Activated naive CD4-positive, alpha-beta T cell treated with Interleukin-2 at 50 U/mL for 16 hours (primary cell): ENCODE measurements at regions not wholly inside any gene's neighbourhood (a gene's known extent, or its start where the extent isn't known, plus 50 kb on each side); places are given as distances from the start of the nearest gene placed in this dataset.

Experiments used
- DNase-seq: peaks from one replicate; pipeline ENCODE4 v3.0.0-alpha.2; 2020

DNA sequence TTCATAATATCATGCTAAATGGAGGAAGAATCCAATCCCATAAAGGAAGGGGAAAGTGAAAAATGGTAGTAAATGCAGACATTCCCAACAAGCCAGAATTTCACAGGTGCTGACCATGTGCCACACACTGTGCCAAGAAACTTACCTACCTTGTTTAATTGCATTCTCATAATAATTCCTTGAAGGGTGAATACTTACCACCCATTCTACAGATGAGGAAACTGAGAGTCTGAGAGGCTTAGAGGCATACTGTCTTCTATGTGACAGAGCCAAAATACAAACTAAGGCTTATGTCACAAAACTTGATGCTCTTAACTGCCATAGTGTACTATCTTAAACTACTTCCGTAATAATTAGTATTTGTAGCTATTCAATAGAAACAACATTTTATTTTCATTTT lies 454.7 kb downstream of the UTRN start:
- no peak for DNase-seq

DNA sequence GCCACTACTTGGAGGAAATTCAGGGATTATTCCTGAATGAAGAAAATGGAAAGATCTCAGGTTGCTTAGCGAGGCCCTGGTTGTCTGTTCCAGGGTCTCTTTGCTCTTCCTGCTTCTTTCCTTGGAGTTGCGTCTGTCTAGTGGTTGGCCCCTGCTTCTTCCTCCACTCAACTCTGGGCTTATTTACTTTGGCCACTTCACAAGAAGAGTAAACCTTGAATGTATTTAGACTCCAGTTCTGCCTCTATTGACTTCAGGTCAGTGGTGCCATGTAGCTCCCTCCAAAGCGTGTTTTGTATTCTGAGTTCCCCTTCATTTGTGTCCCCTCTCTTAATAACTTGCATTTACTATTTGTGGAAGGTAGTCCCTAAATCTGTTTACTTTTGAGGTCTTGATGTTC lies 456.5 kb downstream of the UTRN start:
- DNase-seq, result no peak

DNA sequence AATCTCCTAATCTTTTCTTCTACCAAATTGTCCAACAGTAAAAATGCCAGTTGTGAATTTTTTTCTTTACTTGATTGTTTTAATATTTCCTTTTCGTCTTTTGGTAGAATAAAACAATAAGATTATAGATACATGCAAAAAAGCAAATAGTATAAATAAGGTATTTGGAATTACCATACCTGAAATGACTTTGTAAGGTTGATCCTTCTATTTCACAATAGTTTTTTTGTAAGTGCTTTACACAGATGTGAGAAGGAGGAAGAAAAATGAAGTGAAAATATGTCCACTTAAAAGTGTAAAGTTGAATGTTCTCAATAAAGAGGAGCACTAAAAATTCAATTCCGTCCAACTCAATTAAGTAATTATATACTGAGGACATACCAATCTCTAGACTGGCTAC lies 457.6 kb downstream of the UTRN start:
- no peak for DNase-seq

DNA sequence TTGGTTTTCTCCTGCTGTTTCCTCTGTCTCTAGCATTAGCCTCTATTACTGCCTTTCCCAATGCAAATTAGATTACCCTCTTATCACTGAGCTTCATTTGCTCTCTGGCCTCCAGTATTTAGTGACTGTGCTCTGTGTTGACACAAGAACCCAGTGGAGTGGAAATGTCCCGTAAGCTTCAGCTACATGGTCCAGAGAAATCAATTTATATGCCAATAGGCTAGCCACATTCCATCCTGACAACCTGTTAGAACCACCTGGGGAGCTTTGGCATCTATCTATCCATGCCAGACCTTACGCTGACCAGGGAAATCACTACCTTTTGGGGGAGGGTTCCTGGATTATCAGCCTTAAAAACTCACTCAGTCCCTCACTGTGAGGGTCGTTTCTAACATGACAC lies 459.6 kb downstream of the UTRN start:
- DNase-seq, result no peak

DNA sequence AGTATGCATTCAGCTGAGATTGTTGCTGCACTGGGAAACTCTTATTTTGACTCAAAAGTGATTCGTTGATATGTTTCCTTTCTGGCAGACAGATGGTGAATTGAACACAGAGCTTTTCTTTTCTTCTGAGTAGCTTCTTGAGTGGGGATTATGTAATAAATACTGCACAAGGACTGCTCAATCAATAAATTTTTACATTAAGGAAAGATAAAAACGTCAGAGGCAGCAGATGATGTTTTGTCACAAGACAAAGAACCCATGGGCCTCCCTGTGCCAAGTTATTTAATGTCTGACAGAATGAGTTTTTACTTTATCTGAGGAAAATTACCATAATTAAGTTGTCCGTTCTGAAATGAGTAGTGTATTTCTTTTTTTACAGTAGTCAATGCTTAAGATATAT lies 460.3 kb downstream of the UTRN start:
- no peak for DNase-seq

DNA sequence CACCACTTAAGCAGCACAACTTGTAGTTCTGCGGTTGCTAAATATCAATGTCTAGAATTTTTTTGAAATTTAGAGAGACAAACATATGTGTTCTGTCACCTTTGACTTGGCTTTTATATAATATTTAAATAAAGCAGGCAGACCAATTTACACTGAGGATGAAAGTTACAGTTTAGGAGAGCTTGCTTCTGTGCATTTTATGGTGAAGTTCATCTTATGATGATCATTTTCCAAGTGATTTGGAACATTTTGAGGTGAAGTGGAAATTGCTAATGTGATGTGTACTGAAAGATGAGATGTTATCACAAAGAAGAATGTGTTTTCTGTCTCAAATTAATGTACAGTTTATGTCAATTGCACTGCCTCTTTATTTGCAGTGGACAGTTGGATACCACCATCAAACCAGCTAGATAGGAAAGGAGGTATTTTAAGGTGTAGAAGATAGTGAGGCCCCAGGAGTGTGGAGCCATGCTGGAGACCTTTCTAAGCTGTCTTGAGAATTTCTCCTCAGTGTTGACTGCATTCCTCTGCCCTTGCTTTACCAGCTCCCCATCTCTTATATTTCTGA lies 461.9 kb downstream of the UTRN start:
- no peak for DNase-seq

DNA sequence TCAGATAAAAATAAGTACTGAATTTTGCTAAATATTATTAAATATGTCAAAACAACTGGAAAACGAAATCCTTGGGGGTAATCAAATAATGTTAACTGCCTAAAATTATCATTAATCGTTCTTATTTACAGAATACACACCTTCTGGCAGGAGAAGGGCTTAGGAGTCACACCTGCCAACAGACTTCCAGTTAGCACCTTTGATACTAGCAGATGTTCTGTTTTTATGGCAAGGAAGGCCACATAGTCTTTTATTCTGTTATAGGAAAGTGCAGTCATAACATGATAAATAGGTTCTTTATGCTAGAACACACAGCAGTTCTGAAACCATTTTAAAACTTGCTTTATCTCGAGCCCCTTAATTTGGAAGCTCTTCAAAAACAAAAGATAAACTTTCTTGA lies 464.1 kb downstream of the UTRN start:
- DNase-seq, result no peak

DNA sequence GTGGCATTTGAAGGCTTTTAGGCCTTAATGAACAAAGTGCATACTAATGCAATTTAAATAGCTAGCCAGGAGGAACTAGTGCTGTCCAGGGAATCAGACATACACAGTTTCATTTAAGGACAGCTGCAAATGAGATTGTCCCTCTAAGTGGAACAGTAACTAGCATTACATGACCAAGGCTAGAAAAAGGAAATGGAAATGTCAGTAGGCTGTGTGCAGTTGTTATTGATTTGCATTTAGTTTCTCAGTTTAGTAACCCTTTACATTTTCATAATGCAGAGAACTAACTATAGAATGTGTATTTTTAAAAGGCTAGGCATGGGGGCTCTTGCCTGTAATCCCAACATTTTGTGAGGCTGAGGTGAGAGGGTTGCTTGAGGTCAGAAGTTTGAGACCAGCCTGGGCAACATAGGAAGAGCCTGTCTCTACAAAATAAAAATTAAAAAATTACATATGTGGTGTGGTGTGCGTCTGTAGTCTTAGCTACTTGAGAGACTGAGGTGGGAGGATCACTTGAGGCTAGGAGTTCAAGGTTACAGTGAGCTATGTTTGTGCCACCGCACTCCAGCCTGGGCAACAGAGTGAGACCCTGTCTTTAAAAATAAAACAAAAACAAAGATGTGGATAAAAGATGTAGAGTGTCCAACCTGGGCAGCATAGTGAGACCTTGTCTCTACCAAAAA lies 468.0 kb downstream of the UTRN start:
- DNase-seq, result no peak

DNA sequence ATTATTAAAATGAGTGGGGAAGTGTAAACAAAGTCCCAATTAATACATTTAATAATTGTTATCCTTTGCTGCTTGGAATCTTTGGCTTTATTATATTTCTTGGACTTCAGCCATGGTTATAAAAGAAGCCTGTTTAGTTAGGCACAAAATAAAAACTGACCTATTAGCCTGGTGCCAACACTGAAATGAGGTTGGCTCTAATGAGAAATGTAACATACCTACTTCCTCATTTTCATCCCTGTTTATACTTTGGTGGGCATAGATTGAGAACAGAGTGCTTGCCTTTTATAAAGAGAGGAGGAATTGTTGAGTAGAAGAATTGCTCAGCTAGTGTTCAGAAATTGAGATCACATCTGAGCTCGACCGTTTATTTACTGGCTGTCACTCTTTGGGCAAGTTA lies 471.3 kb downstream of the UTRN start:
- DNase-seq, result no peak

DNA sequence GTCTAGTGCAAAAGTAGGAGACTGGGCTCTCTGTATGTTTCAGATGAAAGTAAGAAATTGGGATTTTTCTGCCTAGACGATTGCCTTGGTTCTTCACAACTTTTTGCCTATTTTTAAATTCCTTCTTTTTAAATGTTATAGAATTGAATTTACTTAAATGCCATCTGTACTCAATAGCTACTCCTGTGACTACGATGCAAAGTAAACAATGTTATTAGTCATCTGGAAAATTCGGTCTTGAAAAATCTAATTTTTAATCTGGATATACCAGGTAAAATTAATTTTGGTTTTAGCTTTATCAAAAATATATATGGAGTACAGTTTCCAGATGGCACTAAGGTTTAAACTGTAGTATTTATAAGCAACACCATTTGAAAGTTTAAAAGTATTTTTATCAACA lies 472.2 kb downstream of the UTRN start:
- no peak for DNase-seq

DNA sequence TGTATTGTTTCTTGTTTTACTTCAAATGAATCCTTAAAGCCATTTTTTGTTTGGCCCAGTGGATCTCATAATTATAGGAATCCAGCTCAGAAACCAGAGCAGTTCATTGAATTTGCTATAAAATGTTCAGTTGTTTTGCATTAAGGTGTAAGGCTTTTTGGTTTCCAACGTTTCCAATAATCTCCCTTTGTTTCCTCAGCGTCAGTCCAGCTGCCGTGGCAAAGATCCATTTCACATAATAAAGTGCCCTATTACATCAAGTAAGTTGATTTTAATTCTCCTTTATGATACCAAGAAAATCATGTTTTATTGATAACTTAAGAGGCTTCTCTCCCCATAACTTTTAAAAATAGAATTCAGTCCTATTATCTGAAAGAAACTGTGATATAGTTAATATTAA lies 472.6 kb downstream of the UTRN start:
- no peak for DNase-seq

DNA sequence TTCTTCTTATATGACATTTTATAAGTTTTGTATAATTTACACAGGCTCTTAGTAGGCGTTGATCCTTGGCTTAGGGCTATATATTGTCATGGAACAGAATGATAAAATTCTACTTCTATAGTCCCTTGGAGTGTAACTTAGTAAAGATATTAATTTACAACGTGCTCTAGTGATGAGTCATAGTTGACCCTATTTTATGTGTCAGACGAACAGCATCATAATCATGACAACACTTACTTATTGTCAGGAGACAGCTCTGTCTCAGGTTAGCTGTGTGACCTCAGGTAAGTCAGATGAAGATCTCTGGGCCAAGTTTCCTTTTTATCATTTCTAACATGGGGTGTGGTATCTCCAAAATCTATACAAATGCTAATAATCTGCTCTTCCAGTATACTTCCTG lies 473.5 kb downstream of the UTRN start:
- no peak for DNase-seq

DNA sequence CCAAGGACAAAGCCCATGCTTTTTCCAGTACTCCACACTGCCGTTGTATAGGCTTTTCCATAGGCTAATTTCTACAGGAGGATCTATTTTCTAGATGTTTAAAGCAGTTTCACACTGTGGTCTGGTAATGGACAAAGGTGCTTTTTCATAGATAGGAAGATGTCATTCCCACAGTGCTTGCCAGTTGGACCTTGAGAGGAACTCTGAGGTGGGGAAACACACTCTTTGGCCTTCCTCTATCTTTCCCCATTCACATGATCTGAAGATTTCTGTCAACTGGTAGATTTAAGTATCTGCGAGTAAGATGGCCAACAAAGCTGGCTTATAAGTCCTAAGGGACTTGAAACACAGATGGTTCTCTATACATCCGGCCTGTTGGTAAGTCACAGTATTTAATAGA lies 477.3 kb downstream of the UTRN start:
- DNase-seq, result no peak

DNA sequence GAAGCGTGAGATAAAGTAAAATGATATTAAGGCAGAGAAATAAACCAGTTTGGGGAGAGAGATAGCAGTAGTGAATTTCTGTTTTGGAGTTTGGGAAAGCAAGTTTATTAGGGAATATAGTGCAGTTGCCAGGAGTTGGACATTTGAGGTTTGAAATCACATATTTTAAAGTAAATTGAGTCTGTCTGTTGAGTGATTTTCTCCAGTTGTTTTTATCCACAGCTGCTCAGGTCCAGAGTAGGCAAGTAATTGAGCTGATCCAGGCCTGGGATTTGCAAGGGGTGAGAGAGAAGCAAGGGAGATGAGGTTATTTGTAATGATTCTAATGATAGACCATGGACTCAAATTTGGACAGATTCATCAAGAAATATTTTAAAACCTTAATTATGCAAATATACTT lies 481.9 kb downstream of the UTRN start:
- DNase-seq, result no peak

DNA sequence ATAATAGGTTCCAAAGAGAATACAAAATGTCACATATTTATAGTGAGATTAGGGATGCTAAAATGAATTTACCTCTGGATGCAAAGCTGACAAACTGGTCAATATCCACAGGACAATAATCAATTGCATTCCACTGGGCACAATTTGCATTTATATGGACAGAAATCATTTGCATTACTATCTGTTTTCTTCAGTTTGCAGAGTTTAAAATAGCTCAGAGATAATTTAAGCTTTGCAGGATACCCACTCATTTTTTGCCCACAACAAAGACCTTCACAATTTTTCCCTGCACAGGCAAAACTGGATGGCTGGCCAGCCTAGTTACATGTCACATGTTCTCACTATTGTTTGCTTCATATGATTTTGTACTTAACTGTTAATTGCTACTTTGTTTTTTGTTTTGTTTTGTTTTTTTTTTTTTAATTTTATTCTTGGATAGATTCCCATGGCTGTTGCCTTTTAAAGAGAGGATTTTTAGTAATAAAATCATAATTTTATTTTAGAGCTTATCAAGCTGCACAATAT lies 483.5 kb downstream of the UTRN start:
- no peak for DNase-seq

DNA sequence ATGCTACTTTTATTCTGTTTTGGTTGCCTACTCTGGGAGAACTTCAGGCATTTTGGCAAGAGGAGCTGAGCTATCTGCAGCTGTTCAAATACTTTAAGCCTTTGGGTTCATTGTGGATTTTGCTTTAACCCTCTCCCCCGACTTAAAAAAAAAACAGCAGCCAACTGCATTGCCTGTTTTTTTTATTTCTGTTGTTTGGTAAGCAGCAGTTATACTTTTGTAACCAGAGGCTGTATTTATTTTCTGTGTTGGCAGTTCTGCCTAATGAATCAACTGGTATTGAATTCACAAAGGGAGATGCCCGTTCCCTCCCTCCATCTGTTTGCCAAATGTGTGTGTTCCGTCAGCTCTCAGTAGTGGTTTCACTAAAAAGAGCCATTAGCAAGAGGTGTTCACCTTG lies 484.0 kb downstream of the UTRN start:
- DNase-seq, result no peak

DNA sequence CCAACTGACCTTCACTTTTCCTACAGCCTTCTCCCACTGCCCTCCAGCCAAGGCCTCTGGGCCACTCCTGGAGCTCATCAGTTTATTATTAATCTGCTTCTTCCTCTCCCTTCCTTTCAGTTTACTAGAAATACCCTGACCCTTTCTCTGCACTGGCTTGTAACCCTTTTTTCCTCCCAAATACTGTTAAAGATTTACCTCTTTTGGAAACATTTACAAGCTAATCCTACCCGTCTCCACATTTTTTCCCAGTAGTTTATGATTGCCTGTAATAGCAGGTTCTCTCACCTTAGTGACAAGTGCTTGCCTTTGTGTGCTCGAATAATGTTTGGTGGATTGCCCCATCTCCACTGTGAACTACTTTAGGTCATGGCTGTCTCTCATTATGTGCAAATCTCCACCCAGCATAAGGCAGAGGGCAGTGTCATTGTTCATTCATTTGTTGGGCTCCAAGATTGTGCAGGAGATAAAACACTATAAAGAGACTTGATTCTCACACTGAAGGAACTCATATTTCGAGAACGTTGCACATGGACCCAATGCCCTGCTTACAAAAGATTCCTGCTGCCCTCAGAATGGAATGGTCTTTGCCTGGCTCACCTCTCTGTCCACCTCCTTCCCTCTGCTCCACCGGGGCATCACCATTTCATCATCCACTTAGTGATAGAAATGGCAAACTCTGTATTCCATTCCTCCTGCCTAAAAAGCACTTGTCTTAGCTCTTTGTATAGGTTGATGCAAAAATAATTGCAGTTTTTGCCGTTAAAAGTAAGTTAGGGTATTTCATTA lies 491.1 kb downstream of the UTRN start:
- DNase-seq, result no peak

DNA sequence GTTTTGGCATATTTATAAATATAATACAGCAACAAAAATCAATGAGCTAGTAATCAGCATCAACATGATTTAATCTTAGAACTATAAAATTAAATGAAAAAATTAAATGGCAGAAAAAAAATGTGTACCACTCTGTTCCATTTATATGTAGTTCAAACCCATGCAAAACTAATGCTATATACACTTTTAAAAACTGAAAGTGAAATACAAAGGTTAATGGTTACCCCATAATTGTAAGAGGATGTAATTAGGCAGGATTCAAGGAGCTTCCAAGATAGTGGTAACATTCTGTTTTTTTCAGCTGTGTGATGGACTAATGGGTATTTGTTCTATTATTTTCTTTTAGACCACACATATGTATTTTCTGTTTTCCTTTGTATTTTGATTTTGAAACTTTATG lies 492.1 kb downstream of the UTRN start:
- DNase-seq, result no peak

DNA sequence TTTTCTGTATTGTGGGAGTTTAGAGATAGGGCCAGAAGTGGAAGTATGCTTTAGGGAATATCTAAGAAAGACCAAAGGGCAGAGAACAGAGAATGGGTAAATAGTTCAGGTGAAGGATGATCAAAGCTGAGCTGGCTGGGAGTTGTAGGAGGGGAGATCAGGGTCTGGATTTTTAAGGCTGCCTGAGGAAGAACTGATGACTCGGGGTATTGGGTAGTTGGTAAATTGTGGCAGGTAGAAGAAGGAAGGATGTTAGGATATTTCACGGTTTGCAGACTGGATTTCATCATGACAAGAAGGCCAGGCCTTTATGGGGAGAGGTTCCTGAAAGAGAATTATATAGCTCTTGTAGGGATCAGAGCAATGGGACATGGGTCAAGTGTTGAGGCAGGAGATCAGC lies 492.9 kb downstream of the UTRN start:
- DNase-seq, result no peak

DNA sequence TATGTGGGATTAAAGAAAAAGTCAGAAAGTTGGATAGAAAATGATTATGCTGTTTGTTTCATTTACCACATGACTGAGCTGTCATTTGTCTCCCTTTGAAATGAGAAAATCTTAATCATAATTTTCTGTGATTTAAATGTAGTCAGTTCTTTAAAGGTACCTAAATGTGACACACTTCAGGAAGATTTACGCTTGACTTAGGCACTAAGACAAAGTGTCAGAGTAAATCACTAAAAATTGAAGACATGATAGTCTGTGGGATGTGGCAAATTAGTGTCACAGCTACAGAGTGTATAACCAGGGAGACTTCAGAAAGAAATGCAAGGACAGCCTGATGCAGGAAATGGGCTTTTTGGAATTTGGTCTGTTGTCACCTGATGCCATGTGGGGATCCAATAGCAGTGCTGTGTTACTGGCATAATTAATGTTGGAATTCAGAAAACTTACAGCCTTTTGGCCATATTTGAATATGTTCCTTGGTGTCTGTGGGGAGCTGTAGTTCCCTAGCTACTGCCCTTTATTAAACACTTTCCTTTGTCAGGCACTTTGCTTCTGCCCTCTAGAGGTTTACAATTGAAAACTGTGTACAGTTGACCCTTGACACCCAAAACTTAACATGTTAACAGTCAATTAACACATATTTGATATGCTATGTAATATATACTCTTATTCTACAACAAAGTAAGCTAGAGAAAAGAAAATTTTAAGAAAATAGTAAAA lies 493.8 kb downstream of the UTRN start:
- DNase-seq, result no peak

DNA sequence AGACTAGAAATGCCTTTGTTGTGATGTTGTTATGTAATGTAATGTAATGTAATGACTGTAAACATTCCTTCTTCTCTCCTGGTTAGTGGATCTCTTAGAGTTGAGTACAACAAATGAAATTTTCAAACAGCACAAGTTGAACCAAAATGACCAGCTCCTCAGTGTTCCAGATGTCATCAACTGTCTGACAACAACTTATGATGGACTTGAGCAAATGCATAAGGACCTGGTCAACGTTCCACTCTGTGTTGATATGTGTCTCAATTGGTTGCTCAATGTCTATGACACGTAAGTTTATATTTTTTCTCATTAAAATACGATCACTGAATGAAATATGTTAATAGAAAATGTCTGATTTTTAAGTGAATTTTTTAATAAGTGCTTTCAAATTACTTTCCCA lies 496.7 kb downstream of the UTRN start:
- no peak for DNase-seq

DNA sequence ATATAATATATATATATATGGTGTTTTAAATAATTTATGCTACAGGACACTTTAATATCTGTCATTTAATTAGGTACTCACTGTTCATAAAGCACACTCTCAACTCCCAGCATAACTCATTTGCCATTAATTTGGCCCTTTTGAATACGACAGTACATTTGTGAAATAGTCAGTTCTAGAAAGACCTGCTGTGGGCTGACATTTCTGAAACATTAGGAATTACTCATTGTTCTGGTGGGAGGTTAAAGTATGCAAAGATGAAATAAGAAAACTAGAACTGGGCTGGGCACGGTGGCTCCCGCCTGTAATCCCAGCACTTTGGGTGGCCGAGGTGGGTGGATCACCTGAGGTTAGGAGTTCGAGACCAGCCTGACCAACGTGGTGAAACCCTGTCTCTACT lies 497.5 kb downstream of the UTRN start:
- peak; percentile 19 for DNase-seq

DNA sequence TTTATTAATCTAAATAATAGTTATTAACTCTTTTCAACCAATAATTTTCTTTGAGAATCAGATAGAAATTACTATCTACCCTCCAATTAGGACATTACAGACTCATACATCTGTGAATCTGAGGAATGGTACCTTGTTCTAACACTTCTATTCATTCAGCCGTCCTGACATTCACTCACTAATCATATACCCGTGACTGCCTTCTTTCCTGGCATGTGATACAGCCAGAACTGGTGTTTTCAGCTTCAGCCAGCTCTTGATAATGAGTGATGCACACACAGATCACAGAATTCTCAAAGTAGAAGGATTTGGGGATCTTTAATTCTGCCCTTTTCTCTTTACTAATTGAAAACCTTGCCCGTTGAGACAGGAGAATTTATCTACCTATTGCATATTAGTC lies 499.9 kb downstream of the UTRN start:
- no peak for DNase-seq

DNA sequence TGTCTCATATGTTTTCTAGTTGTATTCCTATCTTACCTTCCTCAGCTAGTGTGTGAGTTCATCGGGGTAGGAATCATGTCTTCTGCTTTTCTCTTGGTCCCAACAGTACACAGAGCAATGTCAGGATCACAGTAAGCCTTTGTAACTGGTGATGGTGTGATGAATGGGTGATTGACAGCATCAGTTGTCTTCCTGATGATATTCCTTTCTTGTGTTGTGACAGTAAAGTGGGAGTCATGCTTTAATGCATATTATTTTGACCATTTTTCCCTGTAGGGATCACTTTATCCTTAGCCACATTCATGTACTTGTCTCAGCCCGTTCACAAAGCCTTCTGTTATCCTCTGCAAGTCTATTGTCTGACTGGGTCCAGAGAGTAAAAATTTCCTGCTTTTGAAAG lies 501.7 kb downstream of the UTRN start:
- no peak for DNase-seq
